K562 (cell line): ENCODE measurements at regions not wholly inside any gene's neighbourhood (a gene's known extent, or its start where the extent isn't known, plus 50 kb on each side); places are given as distances from the start of the nearest gene placed in this dataset.

Source experiments
- ATAC-seq: fragments of 200-7000 bp; cut with Tn5 transposase; 3 replicates; pipeline ENCODE4 v1.9.1; 2020; ENCODE audit warnings: moderate library complexity
- BruUV-seq: library from RNA; stranded (reverse); fragments of 400-500 nt; replicated peaks from 2 replicates; lab custom pipeline; 2021; lab: Mats Ljungman, UMichigan
- CTCF ChIA-PET: fragments of 300-600 bp; formaldehyde crosslinking; extraction: SDS; loops from one replicate; lab custom pipeline; 2021; ENCODE audit warnings: low intra/inter-chr PET ratio; lab: Yijun Ruan, JAX
- POLR2A ChIA-PET: fragments of 300-600, 350-650 bp; sonication (Branson Sonifier 250); formaldehyde crosslinking; extraction: SDS; loops from one replicate; lab custom pipeline; 2021; ENCODE audit warnings: antibody characterized with exemption, inconsistent platforms; lab: Yijun Ruan, JAX
- DNase-seq, 4 experiments: peaks; one replicate each; pipeline versions ENCODE4 v3.0.0 to v3.0.0-alpha.2; 2011 to 2018; ENCODE audit warnings: low spot score in 3 of 4, mixed read lengths in 3 of 4; ENCODE audit errors: extremely low read depth in 1 of 4
- FAIRE-seq: peaks from 2 replicates; lab custom pipeline; 2011; peaks lifted over from hg19 to GRCh38; lab: Jason Lieb, UNC
- H2AFZ ChIP-seq: 2 replicates; pipeline ENCODE4 v1.6.0; 2011; ENCODE audit warnings: low read depth, low read length, control low read depth, inconsistent platforms
- H3K27ac ChIP-seq: fragments of 200-600 bp; 3 replicates; pipeline ENCODE4 v1.8.0; 2011; ENCODE audit warnings: low read depth, mild to moderate bottlenecking, control low read depth, inconsistent platforms, low read length, moderate library complexity, mixed read lengths; ENCODE audit errors: extremely low read depth
- H3K27me3 ChIP-seq, 2 experiments: fragments of 300-600 bp in 1 of 2; 2 replicates in 1 of 2; 3 replicates in 1 of 2; pipeline versions ENCODE4 v1.6.0 to v1.8.0; 2011; ENCODE audit warnings: inconsistent platforms in 2 of 2, low read length in 2 of 2, mild to moderate bottlenecking in 1 of 2, mixed read lengths in 1 of 2, moderate library complexity in 1 of 2; ENCODE audit not compliant: control insufficient read depth in 2 of 2, insufficient read depth in 2 of 2
- H3K36me3 ChIP-seq: fragments of 300-600 bp; 3 replicates; pipeline ENCODE4 v1.8.0; 2011; ENCODE audit warnings: mild to moderate bottlenecking, low read length, inconsistent platforms; ENCODE audit not compliant: control insufficient read depth, insufficient read depth
- H3K4me1 ChIP-seq, 2 experiments: fragments of 200-600 bp in 1 of 2; replicated peaks in 1 of 2; 2 replicates in 1 of 2; 3 replicates in 1 of 2; pipeline versions ENCODE4 v1.5.1 to v1.8.0; 2011; ENCODE audit warnings: inconsistent platforms in 2 of 2, low read length in 2 of 2, mild to moderate bottlenecking in 1 of 2, mixed read lengths in 1 of 2, moderate library complexity in 1 of 2; ENCODE audit not compliant: control insufficient read depth in 2 of 2, insufficient read depth in 2 of 2
- H3K4me2 ChIP-seq: 2 replicates; pipeline ENCODE4 v1.6.1; 2011; ENCODE audit warnings: low read length, control low read depth, inconsistent platforms, mixed read lengths; ENCODE audit not compliant: insufficient read depth
- H3K4me3 ChIP-seq: fragments of 200-600 bp; sonication (generic), shearing (Covaris generic); 2 replicates; pipeline ENCODE4 v1.5.1; 2016; ENCODE audit warnings: control low read depth, inconsistent platforms
- H3K79me2 ChIP-seq: fragments of 200-600 bp; 3 replicates; pipeline ENCODE4 v1.8.0; 2011; ENCODE audit warnings: low read length, inconsistent platforms; ENCODE audit not compliant: control insufficient read depth, insufficient read depth
- H3K9ac ChIP-seq, 2 experiments: 2 replicates each; pipeline versions ENCODE4 v1.6.0 to v1.6.1; 2011; ENCODE audit warnings: low read depth in 2 of 2, low read length in 2 of 2, control low read depth in 1 of 2, inconsistent platforms in 1 of 2, mild to moderate bottlenecking in 1 of 2, mixed read lengths in 1 of 2; ENCODE audit not compliant: insufficient read depth in 1 of 2
- H3K9me1 ChIP-seq: one replicate; pipeline ENCODE4 v1.6.0; 2011; ENCODE audit warnings: inconsistent platforms, mild to moderate bottlenecking, low read length, moderate library complexity; ENCODE audit not compliant: control insufficient read depth, insufficient read depth
- H3K9me3 ChIP-seq: replicated peaks from 2 replicates; pipeline ENCODE4 v1.5.1; 2011; ENCODE audit warnings: low read depth, low read length, inconsistent platforms; ENCODE audit not compliant: control insufficient read depth, insufficient read depth
- H4K20me1 ChIP-seq: replicated peaks from 2 replicates; pipeline ENCODE4 v1.6.1; 2011; ENCODE audit warnings: low read length, inconsistent platforms, mixed read lengths; ENCODE audit not compliant: control insufficient read depth, insufficient read depth
- CBX1 ChIP-seq: sonication (generic); IDR thresholded peaks from 2 replicates; pipeline ENCODE4 v1.6.1; 2016; ENCODE audit warnings: antibody characterized with exemption, low read depth, mild to moderate bottlenecking
- CHD4 ChIP-seq: fragments of 200-600 bp; sonication (generic); IDR thresholded peaks from 3 replicates; pipeline ENCODE4 v1.6.1; 2012; ENCODE audit warnings: low read depth, mild to moderate bottlenecking, mixed read lengths, low read length, inconsistent platforms; ENCODE audit not compliant: insufficient read depth, insufficient replicate concordance, poor library complexity, severe bottlenecking
- HDAC1 ChIP-seq, 2 experiments: fragments of 450-650 bp; IDR thresholded peaks; 2 replicates each; pipeline ENCODE4 v1.6.1; 2016 to 2017; ENCODE audit warnings: inconsistent platforms in 1 of 2, mild to moderate bottlenecking in 1 of 2, moderate library complexity in 1 of 2
- NR2C2 ChIP-seq, 2 experiments: fragments of 200-800 bp in 1 of 2; sonication (Bioruptor generic) in 1 of 2; sonication (generic) in 1 of 2; formaldehyde crosslinking in 1 of 2; IDR thresholded peaks; 2 replicates each; pipeline versions ENCODE4 v1.6.1 to v1.8.0; 2016 to 2022; ENCODE audit warnings: mild to moderate bottlenecking in 1 of 2, missing compliant biosample characterization in 1 of 2, missing genetic modification characterization in 1 of 2, missing genetic modification reagents in 1 of 2
- PURB ChIP-seq: sonication (generic); formaldehyde crosslinking; IDR thresholded peaks from 2 replicates; pipeline ENCODE4 v1.9.0; 2021; ENCODE audit warnings: low read depth, mild to moderate bottlenecking, missing genetic modification reagents
- RBM34 ChIP-seq: fragments of 200-400 bp; formaldehyde crosslinking; IDR thresholded peaks from 2 replicates; pipeline ENCODE4 v1.6.1; 2018; ENCODE audit warnings: low read length, borderline replicate concordance; ENCODE audit not compliant: insufficient read depth
- ZNF780A ChIP-seq: fragments of 250-450 bp; sonication (Bioruptor Pico); IDR thresholded peaks from 2 replicates; pipeline ENCODE4 v1.5.0; 2021; ENCODE audit warnings: mild to moderate bottlenecking
- WGBS: fragments of 100-300 bp; shearing (Covaris generic); methylation state at CpG from one replicate; pipeline ENCODE4 v1.1.6; 2016; ENCODE audit warnings: low coverage, mixed read lengths; ENCODE audit not compliant: insufficient coverage; ENCODE audit errors: missing lambda C conversion rate; 5-methylcytosine and 5-hydroxymethylcytosine counted together
- in situ Hi-C: fragments of 300-500 bp; cut with MboI; formaldehyde crosslinking; loops from 4 replicates; pipeline ENCODE4 v1.15.0; 2018; ENCODE audit warnings: inconsistent platforms, mixed read lengths
- intact Hi-C: fragments of 100-400 bp; cut with micrococcal nuclease; formaldehyde crosslinking; loops from 2 replicates; pipeline ENCODE4 v1.14.2; 2022
- TF ChIP-seq, protein P1 (sequence below): conservative IDR thresholded peaks from 2 replicates; pipeline ENCODE4 v1.6.1; 2011; ENCODE audit warnings: low read depth, mild to moderate bottlenecking, low read length; ENCODE audit not compliant: control insufficient read depth

DNA sequence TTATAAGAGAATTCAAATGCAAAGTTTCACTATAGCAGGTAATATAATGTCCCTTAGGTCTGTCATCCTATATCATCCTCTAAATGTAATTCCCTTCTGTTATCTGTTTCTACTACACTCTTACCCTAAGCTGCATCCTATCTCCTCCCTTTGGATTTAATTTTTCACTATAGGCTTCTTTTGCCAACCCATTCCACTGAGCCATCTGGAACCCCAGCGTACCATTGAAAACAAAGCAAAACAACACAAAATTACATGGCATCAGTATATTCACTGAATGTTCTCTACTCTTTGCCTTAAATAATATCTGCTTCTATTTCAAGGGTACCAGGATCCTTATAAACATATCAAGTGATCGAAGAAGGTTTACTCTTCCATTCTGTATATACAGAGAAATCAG, 1530.2 kb upstream of the LRRTM3 start (continued):
- TF ChIP-seq HDAC1 (IDR thresholded peaks at IDR 0.05): no peak

DNA sequence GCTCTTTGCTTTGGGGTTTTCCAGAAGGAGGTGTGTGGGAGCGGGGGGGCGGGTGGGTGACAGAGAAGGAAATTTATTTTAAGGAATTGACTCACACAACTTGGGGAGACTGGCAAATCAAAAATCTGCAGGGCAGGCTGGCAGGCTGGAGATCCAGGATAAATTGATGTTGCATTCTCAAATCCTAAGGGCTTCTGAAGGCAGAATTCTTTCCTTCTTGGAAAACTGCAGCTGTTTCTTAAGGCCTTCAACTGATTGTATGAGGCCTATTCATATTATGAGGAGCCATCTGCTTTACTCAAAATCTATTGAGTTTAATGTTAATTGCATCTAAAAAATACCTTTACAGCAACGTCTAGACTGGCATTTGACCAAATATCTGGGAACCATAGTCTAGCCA, 1528.8 kb upstream of the LRRTM3 start:
- H3K4me3 ChIP-seq: no peak overlapping the region
- H3K4me1 ChIP-seq: no peaks in the 10 kb centered on the region
- no peaks in the 10 kb centered on the region for H3K36me3 ChIP-seq
- in situ Hi-C loops: no loop called here
- no peak overlapping the region for H3K27ac ChIP-seq
- H3K9ac ChIP-seq: no peak overlapping the region
- CTCF ChIA-PET: no interaction called here
- ATAC-seq: no peak
- BruUV-seq: no TSS peak
- H3K9me1 ChIP-seq: no peaks in the 10 kb centered on the region
- WGBS: 0% methylated on average over 1 of the region's 3 CpGs
- POLR2A ChIA-PET: no interaction called here
- intact Hi-C loops: no loop called here
- no peaks in the 10 kb centered on the region for H4K20me1 ChIP-seq
- FAIRE-seq: no peak
- H3K79me2 ChIP-seq: no peaks in the 10 kb centered on the region
- DNase-seq: no peak
- no peak overlapping the region for H3K4me2 ChIP-seq
- H3K9me3 ChIP-seq: no peaks in the 10 kb centered on the region; the same call in 1 of the 2 replicates
- H3K27me3 ChIP-seq: no peaks in the 10 kb centered on the region
- no peak overlapping the region for H2AFZ ChIP-seq
- TF ChIP-seq PURB (CRISPR knock-in tag) (no peak), CHD4 (no peak), CBX1 (no peak), RBM34 (no peak), NR2C2 (CRISPR knock-in tag; IDR thresholded peaks at IDR 0.05) (no peak), NR2C2 (tag; IDR thresholded peaks at IDR 0.05) (no peak), ZNF780A (CRISPR knock-in tag) (no peak)
- TF ChIP-seq, protein P1, sequence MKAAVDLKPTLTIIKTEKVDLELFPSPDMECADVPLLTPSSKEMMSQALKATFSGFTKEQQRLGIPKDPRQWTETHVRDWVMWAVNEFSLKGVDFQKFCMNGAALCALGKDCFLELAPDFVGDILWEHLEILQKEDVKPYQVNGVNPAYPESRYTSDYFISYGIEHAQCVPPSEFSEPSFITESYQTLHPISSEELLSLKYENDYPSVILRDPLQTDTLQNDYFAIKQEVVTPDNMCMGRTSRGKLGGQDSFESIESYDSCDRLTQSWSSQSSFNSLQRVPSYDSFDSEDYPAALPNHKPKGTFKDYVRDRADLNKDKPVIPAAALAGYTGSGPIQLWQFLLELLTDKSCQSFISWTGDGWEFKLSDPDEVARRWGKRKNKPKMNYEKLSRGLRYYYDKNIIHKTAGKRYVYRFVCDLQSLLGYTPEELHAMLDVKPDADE: no peak
